NT2/D1 (cell line): ENCODE measurements at regions not wholly inside any gene's neighbourhood (a gene's known extent, or its start where the extent isn't known, plus 50 kb on each side); places are given as distances from the start of the nearest gene placed in this dataset.

Experiments used
- YY1 ChIP-seq: IDR thresholded peaks from 2 replicates; pipeline ENCODE4 v1.6.1; 2011; ENCODE audit not compliant: insufficient read length, insufficient read depth
- ZNF274 ChIP-seq: IDR thresholded peaks from 2 replicates; pipeline ENCODE4 v1.6.1; 2011; ENCODE audit warnings: mild to moderate bottlenecking, low read depth, low read length

GRCh38 chr2:78892295-78892694 lies 133.2 kb upstream of the REG3G start:
- TF ChIP-seq ZNF274 = no peak
- no peak for TF ChIP-seq YY1
